Thyroid gland (tissue), 4 donors: ENCODE measurements at regions not wholly inside any gene's neighbourhood (a gene's known extent, or its start where the extent isn't known, plus 50 kb on each side); places are given as distances from the start of the nearest gene placed in this dataset.

Source experiments
- DNase-seq, 2 donors: peaks; one replicate each; pipeline ENCODE4 v3.0.0-alpha.2; 2019
- H3K27ac ChIP-seq, 3 donors: fragments of 200-600 bp; sonication (generic); 1 replicate in 2 of 3; 2 replicates in 1 of 3; pipeline ENCODE4 v1.5.1; 2016 to 2019; ENCODE audit warnings: mild to moderate bottlenecking in 1 of 3, moderate library complexity in 1 of 3
- H3K27me3 ChIP-seq: fragments of 200-600 bp; sonication (generic); one replicate; pipeline ENCODE4 v1.5.1; 2019
- H3K36me3 ChIP-seq, 2 donors: fragments of 200-600 bp; sonication (generic); one replicate each; pipeline ENCODE4 v1.5.1; 2016 to 2019
- H3K4me1 ChIP-seq, 2 donors: fragments of 200-600 bp; sonication (generic); one replicate each; pipeline ENCODE4 v1.5.1; 2017 to 2019
- H3K4me3 ChIP-seq, 3 donors: fragments of 200-600 bp; sonication (generic); replicated peaks in 1 of 3; 1 replicate in 2 of 3; 2 replicates in 1 of 3; pipeline ENCODE4 v1.5.1; 2016; ENCODE audit warnings: mild to moderate bottlenecking in 1 of 3
- H3K9me3 ChIP-seq: fragments of 200-600 bp; sonication (generic); one replicate; pipeline ENCODE4 v1.5.1; 2017
- POLR2A ChIP-seq, 2 donors: fragments of 450-650 bp; IDR thresholded peaks; one replicate each; pipeline ENCODE4 v1.6.1; 2017; ENCODE audit warnings: antibody characterized with exemption in 2 of 2, mild to moderate bottlenecking in 2 of 2, moderate library complexity in 1 of 2
- WGBS, 2 donors: methylation state at CpG; one replicate each; pipeline ENCODE4 v1.1.5; 2017; 5-methylcytosine and 5-hydroxymethylcytosine counted together
- intact Hi-C: fragments of 100-400 bp; cut with DNase I; formaldehyde crosslinking; loops from one replicate; pipeline ENCODE4 v1.15.1; 2023
- TF ChIP-seq, protein P1 (sequence below), 6 experiments: fragments of 200-600 bp in 3 of 6; fragments of 450-650 bp in 3 of 6; sonication (generic) in 3 of 6; IDR thresholded peaks; one replicate each; pipeline ENCODE4 v1.5.1; 2016 to 2019; ENCODE audit warnings: antibody characterized with exemption in 6 of 6, mild to moderate bottlenecking in 2 of 6, inconsistent platforms in 1 of 6, moderate library complexity in 1 of 6

DNA sequence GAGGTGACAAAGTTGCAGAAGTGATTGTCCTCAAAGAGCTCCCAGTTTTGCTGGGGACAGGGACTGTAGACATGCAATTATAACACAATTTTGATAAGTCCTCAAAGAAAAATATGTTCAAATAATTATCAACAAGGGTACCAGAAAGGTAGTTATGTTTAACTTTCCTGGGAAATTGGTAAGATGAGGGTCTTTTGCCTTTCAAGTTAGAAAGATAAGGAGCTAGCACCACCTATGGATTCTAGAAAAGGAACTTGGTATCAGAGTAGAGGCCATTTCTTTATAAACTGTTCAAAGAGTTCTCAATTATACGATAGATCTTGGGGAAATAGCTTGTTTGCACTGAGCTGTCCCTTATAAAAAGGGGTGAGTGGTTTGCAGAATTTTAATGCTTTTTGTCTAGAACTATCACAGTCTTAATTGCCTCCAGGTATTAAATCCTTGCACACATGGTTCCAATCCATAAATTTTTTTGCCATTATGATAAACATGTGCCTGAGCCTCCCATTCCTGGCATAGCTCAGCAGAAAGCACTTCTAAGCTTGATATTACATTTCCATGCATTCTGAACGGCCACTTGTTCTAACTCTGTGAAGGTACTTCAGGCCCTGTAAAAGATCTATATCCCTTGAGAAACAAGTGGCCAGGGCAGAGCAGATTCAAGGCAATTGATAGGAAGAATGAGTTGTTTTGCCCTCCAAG lies 247.5 kb upstream of the LRIG1 start:
- no peak overlapping the region for H3K4me3 ChIP-seq
- intact Hi-C loops: no loop called here

DNA sequence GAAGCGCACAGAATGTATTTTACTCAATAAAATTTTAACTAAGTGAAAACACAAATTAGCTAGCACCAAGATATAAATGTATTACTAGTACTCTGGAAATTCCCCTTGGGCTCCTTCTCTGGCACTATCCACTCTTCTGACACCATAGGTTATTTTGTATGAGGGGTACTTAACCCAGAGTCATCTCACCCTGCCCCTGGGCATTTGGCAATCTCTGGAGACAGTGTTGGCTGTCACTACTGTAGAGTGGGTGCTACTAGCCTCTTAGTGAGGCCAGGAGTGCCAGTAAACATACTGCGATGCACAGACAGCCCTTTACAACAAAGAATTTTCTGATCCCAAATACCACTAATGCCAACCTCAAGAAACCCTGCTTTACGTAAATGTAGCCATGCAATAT lies 246.3 kb upstream of the KBTBD8 start:
- intact Hi-C loops: no loop called here
- WGBS, 2 donors: 91 to 99% methylated on average over 3 of the region's 3 CpGs
- H3K36me3 ChIP-seq: no peaks in the 10 kb centered on the region
- TF ChIP-seq, protein P1, sequence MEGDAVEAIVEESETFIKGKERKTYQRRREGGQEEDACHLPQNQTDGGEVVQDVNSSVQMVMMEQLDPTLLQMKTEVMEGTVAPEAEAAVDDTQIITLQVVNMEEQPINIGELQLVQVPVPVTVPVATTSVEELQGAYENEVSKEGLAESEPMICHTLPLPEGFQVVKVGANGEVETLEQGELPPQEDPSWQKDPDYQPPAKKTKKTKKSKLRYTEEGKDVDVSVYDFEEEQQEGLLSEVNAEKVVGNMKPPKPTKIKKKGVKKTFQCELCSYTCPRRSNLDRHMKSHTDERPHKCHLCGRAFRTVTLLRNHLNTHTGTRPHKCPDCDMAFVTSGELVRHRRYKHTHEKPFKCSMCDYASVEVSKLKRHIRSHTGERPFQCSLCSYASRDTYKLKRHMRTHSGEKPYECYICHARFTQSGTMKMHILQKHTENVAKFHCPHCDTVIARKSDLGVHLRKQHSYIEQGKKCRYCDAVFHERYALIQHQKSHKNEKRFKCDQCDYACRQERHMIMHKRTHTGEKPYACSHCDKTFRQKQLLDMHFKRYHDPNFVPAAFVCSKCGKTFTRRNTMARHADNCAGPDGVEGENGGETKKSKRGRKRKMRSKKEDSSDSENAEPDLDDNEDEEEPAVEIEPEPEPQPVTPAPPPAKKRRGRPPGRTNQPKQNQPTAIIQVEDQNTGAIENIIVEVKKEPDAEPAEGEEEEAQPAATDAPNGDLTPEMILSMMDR (IDR thresholded peaks at IDR 0.05): no peak
- no peak for TF ChIP-seq POLR2A (IDR thresholded peaks at IDR 0.05)
- DNase-seq: no peak
- no peaks in the 10 kb centered on the region for H3K9me3 ChIP-seq
- no peaks in the 10 kb centered on the region for H3K4me1 ChIP-seq
- H3K27me3 ChIP-seq: no peaks in the 10 kb centered on the region
- H3K4me3 ChIP-seq: no peak overlapping the region
- H3K27ac ChIP-seq: no peak overlapping the region

More for the DNA sequence above, 247.5 kb upstream of the LRIG1 start:
- DNase-seq: no peak
- WGBS, 2 donors: 51 to 58% methylated on average over 2 of the region's 2 CpGs
- Histone ChIP-seq H3K9me3 (no peaks in the 10 kb centered on the region), H3K27me3 (no peaks in the 10 kb centered on the region), H3K4me1 (no peaks in the 10 kb centered on the region), H3K27ac (no peak overlapping the region), H3K36me3 (no peaks in the 10 kb centered on the region)
- TF ChIP-seq, protein P1 (IDR thresholded peaks at IDR 0.05): no peak
- no peak for TF ChIP-seq POLR2A (IDR thresholded peaks at IDR 0.05)

DNA sequence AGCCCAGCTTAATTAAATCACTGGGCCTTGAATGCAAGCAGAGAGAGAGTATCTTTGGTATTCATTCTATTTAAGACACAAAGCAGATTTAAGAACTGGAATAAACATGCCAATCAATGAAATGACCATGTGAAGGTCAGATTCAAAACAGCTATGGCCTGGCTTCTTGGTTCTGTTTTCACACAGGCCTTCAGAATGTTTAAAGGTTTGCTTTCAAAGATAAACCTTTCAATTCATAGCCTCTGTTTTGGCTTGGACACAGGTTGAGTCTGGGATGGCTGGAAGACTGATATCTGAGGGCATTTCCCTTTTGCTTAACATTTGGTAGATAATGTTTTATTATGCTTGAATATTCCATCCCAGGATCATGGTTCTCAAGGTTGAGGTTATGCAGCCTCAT lies 244.4 kb upstream of the KBTBD8 start:
- H3K4me3 ChIP-seq: no peak overlapping the region
- DNase-seq: no peak
- H3K36me3 ChIP-seq: no peaks in the 10 kb centered on the region
- intact Hi-C loops: no loop called here
- H3K4me1 ChIP-seq: no peaks in the 10 kb centered on the region
- no peaks in the 10 kb centered on the region for H3K9me3 ChIP-seq
- no peak for TF ChIP-seq POLR2A (IDR thresholded peaks at IDR 0.05)
- TF ChIP-seq, protein P1 (IDR thresholded peaks at IDR 0.05): no peak
- H3K27ac ChIP-seq: no peak overlapping the region
- H3K27me3 ChIP-seq: no peaks in the 10 kb centered on the region

DNA sequence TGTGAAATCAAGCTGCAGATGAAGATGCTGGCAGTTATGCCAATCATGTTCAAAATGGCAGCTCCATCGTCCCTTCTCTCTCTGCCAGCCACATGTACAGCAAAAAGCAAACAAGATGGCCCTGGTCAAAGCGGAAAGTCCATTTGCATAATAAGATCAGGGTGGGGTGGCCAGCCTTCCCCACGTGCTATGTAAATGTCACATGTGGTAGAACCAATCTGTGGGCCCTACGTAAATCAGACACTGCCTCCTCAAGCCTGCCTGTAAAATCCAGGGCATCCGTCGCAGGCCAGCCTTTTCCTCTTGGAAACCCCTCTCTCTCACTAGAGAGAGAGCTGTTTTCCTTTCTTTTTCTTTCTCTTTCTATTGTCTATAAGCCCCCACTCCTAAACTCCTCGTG lies 243.5 kb upstream of the KBTBD8 start:
- Histone ChIP-seq H3K36me3 (no peaks in the 10 kb centered on the region), H3K9me3 (no peaks in the 10 kb centered on the region), H3K27ac (no peak overlapping the region), H3K27me3 (no peaks in the 10 kb centered on the region), H3K4me3 (no peak overlapping the region), H3K4me1 (no peaks in the 10 kb centered on the region)
- TF ChIP-seq, protein P1 (IDR thresholded peaks at IDR 0.05): no peak
- TF ChIP-seq POLR2A (IDR thresholded peaks at IDR 0.05): no peak
- intact Hi-C loops: no loop called here
- WGBS, 2 donors: 88 to 89% methylated on average over 7 of the region's 7 CpGs
- DNase-seq: no peak

DNA sequence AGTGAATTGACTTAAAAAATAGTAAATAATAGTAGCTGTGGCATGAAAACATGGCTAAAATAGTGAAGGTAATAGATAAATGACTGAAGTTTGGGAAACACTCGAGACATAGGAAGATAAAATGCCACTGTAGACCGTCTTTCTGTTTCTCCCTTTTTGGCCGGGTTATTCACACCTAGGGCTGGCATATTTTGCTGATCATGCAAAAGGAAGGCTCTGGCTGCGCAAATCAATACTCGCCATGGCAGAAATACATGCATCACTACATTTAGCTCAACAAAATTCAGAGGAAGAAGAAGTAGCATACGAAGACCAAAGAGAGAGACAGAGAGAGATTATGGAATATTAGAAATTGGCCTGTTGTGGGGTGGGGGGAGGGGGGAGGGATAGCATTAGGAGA lies 242.2 kb upstream of the KBTBD8 start:
- Histone ChIP-seq H3K27me3 (no peaks in the 10 kb centered on the region), H3K36me3 (no peaks in the 10 kb centered on the region), H3K4me3 (no peak overlapping the region), H3K27ac (no peak overlapping the region), H3K9me3 (no peaks in the 10 kb centered on the region), H3K4me1 (no peaks in the 10 kb centered on the region)
- no peak for TF ChIP-seq POLR2A (IDR thresholded peaks at IDR 0.05)
- TF ChIP-seq, protein P1 (IDR thresholded peaks at IDR 0.05): no peak
- no peak for DNase-seq
- 88 to 93% methylated on average over 6 of the region's 6 CpGs for WGBS, 2 donors
- intact Hi-C loops: no loop called here
